ENCODE measurements at regions not wholly inside any gene's neighbourhood (a gene's known extent, or its start where the extent isn't known, plus 50 kb on each side); places are given as distances from the start of the nearest gene placed in this dataset.

DNA sequence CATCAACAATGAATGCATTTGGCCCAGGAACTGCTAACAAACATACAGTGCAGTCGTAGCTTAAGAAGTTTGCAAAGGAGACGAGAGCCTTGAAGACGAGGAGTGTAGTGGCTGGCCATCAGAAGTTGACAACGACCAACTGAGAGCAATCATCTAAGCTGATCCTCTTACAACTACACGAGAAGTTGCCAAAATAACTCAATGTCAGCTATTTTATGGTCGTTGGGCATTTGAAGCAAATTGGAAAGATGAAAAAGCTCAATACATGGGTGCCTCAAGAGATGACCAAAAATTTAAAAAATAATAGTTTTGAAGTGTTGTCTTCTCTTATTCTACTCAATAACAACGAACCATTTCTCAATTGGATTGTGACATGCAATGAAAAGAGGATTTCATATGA is 757.7 kb upstream of the CHD1 start:
- no peak for DNase-seq (ENCODE audit: low read depth, low spot score)
- no peak overlapping the region for H3K4me3 ChIP-seq (ENCODE audit: low read depth, low read length)
- TF ChIP-seq CTCF (IDR thresholded peaks at IDR 0.05; ENCODE audit: insufficient read depth, low read length, missing control alignments): no peak
- ChIA-PET POLR2A (no interaction called here), CTCF (interaction anchor here (1.6 kb wide), 1 partner anchor 38 kb away, joined by 3 read pairs; no protein-coding TSS in a partner anchor)

DNA sequence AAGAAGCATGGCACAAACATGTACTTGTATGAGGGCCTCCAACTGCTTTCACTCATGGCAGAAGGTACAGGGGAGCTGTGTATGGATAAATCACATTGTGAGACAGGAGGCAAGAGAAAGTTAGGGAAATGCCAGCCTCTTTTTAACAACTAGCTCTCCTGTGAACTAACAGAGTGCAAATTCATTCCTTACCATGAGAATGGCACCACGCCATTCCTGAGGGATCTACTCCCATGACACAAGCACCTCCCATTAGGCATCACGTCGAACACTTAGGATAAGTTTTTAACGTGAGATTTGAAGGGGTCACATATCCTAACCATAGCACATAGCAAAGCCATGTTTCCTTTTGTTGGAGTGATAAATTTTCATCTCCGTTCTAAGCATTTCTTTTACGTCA is 747.2 kb upstream of the CHD1 start:
- no peak for DNase-seq (ENCODE audit: low read depth, low spot score)
- POLR2A ChIA-PET: no interaction called here
- H3K4me3 ChIP-seq (ENCODE audit: low read depth, low read length): no peak overlapping the region
- CTCF ChIA-PET: no interaction called here
- TF ChIP-seq CTCF (IDR thresholded peaks at IDR 0.05; ENCODE audit: insufficient read depth, low read length, missing control alignments): no peak

GRCh38 chr5:99674101-99674500 is 745.3 kb upstream of the CHD1 start:
- ChIA-PET POLR2A (no interaction called here), CTCF (no interaction called here)
- no peak for TF ChIP-seq CTCF (IDR thresholded peaks at IDR 0.05; ENCODE audit: insufficient read depth, low read length, missing control alignments)
- H3K4me3 ChIP-seq (ENCODE audit: low read depth, low read length): no peak overlapping the region
- no peak for DNase-seq (ENCODE audit: low read depth, low spot score)

DNA sequence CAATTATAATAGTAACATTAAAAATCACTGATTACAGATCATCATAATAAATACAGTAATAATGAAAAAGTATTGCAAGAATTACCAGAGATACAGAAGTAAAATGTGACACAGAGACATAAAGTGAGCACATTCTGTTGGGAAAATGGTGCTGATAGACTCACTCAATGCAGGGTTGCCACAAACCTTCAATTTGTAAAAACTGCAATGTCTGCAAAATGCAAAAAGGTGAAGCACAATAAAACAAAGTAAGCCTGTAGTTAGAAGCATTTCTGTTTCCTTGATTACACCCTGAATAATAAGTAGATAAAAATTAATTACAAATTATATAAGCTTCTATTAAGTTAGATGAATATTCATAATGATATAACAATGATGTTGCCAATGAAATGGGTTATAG is 736.2 kb upstream of the CHD1 start:
- DNase-seq (ENCODE audit: low read depth, low spot score): no peak
- H3K4me3 ChIP-seq (ENCODE audit: low read depth, low read length): no peak overlapping the region
- POLR2A ChIA-PET: no interaction called here
- TF ChIP-seq CTCF (IDR thresholded peaks at IDR 0.05; ENCODE audit: insufficient read depth, low read length, missing control alignments): no peak
- CTCF ChIA-PET: no interaction called here

- no peak for TF ChIP-seq CTCF (IDR thresholded peaks at IDR 0.05; ENCODE audit: insufficient read depth, low read length, missing control alignments)
- no peak for DNase-seq (ENCODE audit: low read depth, low spot score)
- ChIA-PET CTCF (no interaction called here), POLR2A (no interaction called here)
- no peak overlapping the region for H3K4me3 ChIP-seq (ENCODE audit: low read depth, low read length)
Observed at GRCh38 chr5:99651298-99651697, 722.5 kb upstream of the CHD1 start.

- no peak for TF ChIP-seq CTCF (IDR thresholded peaks at IDR 0.05; ENCODE audit: insufficient read depth, low read length, missing control alignments)
- ChIA-PET CTCF (no interaction called here), POLR2A (no interaction called here)
- no peak overlapping the region for H3K4me3 ChIP-seq (ENCODE audit: low read depth, low read length)
- DNase-seq (ENCODE audit: low read depth, low spot score): no peak
Observed at GRCh38 chr5:99646011-99646647, 717.3 kb upstream of the CHD1 start.

Measured in AG04449 (cell line).